Psoas muscle (tissue), 7 donors: ENCODE measurements at regions not wholly inside any gene's neighbourhood (a gene's known extent, or its start where the extent isn't known, plus 50 kb on each side); places are given as distances from the start of the nearest gene placed in this dataset.

Experiments
- ATAC-seq, 4 donors: fragments of 200-7000 bp; cut with Tn5 transposase; one replicate each; pipeline ENCODE4 v1.9.1; 2020; ENCODE audit warnings: moderate library complexity in 3 of 4, mild to moderate bottlenecking in 2 of 4
- DNase-seq, 2 donors: peaks; one replicate each; pipeline ENCODE4 v3.0.0-alpha.2; 2020
- H3K27ac ChIP-seq: fragments of 200-600 bp; one replicate; pipeline ENCODE4 v1.8.0; 2022
- H3K27me3 ChIP-seq, 3 donors: fragments of 200-600 bp in 1 of 3; one replicate each; pipeline versions ENCODE4 v1.6.1 to v1.8.0; 2013 to 2022; ENCODE audit warnings: low read length in 2 of 3, mild to moderate bottlenecking in 2 of 3, moderate library complexity in 1 of 3; ENCODE audit not compliant: insufficient read depth in 3 of 3
- H3K36me3 ChIP-seq, 2 donors: fragments of 200-600 bp in 1 of 2; one replicate each; pipeline versions ENCODE4 v1.6.1 to v1.8.0; 2013 to 2022; ENCODE audit warnings: low read depth in 1 of 2, mild to moderate bottlenecking in 1 of 2, moderate library complexity in 1 of 2; ENCODE audit not compliant: insufficient read depth in 1 of 2
- H3K4me1 ChIP-seq: fragments of 200-600 bp; one replicate; pipeline ENCODE4 v1.8.0; 2022
- H3K4me3 ChIP-seq: fragments of 200-600 bp; one replicate; pipeline ENCODE4 v1.8.0; 2022; ENCODE audit warnings: mild to moderate bottlenecking
- H3K9me3 ChIP-seq: fragments of 200-600 bp; one replicate; pipeline ENCODE4 v1.8.0; 2022
- WGBS, 3 donors: extraction: QIAGEN DNeasy Blood & Tissue Kit; methylation state at CpG; one replicate each; pipeline versions ENCODE4 v1.1.6 to v1.1.7; 2013; 5-methylcytosine and 5-hydroxymethylcytosine counted together
- intact Hi-C, 2 donors: fragments of 100-400 bp; cut with DNase I; formaldehyde crosslinking; loops; one replicate each; pipeline versions ENCODE4 v1.11.0 to v1.14.2; 2022
- TF ChIP-seq, protein P1 (sequence below): fragments of 200-600 bp; IDR thresholded peaks from one replicate; pipeline ENCODE4 v1.8.0; 2022; ENCODE audit warnings: antibody characterized with exemption
- donor health status: healthy with polysubstance abuse.
- donor health status: DM: no; HTN: no; CAD: no; lungs with moderate emphysema.
- donor health status: Bipolar disorder and iron deficiency.
- donor health status: healthy.
- donor health status: DM: yes; HTN: yes; CAD: no.
- donor health status: DM: no; HTN: no; CAD: no.
- donor health status: DM: yes; HTN: yes; CAD: no.

DNA sequence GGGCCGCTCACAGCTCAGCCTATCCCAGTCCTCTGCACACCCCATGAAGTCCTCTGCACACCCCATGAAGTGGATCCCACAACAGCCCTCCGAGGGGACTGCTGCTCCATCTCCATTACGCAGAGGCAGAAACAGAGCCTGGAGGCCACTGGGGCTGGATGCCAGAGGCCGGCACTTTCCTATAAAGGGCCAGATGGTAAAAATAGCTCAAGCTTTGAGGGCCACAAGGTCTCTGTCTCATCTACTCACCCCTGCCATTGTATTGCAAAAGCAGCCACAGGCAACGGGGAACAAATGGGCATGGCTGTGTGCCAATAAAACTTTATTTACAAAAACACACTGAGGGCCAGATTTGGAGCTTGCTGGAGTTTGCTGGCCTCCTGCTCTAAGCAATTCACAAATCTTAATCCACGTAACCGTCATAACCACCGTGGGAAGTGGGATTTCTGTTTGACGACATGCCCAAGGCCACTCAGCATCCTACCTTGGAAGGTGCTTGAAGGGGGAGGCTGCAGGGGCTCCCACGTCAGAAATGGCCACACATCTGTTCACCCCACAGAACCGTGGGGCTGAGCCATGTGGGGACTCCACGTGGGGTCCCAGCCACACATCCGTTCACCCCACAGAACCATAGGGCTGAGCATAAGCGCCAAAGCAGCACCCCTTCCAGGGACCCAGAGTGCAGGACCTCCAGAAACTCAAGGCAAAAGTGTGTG is 92.0 kb downstream of the NCOR2 start:
- intact Hi-C loops, result no loop called here
- WGBS, 3 donors, result 60 to 73% (median 64%) methylated on average over 14 of the region's 14 CpGs
- Histone ChIP-seq H3K36me3 (peaks cover 0 to 56% of the 10 kb centered on the region in 2 donors), H3K4me1 (peaks cover 25% of the 10 kb centered on the region), H3K4me3 (no peak overlapping the region), H3K9me3 (no peaks in the 10 kb centered on the region), H3K27me3 (no peaks in the 10 kb centered on the region), H3K27ac (peak overlapping the region; percentile 46)
- DNase-seq (peak in 1 of 2 donors; percentile 59), ATAC-seq (peak; percentile 43 to 72 (median 63))
- TF ChIP-seq, protein P1, sequence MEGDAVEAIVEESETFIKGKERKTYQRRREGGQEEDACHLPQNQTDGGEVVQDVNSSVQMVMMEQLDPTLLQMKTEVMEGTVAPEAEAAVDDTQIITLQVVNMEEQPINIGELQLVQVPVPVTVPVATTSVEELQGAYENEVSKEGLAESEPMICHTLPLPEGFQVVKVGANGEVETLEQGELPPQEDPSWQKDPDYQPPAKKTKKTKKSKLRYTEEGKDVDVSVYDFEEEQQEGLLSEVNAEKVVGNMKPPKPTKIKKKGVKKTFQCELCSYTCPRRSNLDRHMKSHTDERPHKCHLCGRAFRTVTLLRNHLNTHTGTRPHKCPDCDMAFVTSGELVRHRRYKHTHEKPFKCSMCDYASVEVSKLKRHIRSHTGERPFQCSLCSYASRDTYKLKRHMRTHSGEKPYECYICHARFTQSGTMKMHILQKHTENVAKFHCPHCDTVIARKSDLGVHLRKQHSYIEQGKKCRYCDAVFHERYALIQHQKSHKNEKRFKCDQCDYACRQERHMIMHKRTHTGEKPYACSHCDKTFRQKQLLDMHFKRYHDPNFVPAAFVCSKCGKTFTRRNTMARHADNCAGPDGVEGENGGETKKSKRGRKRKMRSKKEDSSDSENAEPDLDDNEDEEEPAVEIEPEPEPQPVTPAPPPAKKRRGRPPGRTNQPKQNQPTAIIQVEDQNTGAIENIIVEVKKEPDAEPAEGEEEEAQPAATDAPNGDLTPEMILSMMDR, result no peak

DNA sequence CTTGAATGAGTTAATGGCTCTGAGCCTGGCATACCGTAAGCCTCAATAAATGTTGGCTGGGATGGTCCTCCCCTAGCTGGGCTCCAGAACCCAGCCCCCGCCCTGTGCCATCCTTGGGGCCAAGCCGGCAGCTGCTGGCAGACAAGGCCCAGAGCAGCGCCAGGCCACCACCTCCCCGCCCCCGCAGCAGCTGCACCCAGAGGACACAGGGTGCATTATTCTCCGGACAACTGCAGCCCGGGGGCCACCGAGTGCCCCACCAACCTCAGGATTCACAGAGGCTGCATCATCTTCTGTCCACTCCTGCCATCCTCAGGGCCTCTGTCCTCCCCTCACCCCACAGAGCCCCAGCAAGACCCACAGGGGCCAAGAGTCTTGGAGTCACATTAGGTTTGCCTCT is 92.7 kb downstream of the NCOR2 start:
- Histone ChIP-seq H3K9me3 (no peaks in the 10 kb centered on the region), H3K27me3 (no peaks in the 10 kb centered on the region), H3K36me3 (peaks cover 0 to 60% of the 10 kb centered on the region in 2 donors), H3K4me1 (peaks cover 18% of the 10 kb centered on the region), H3K4me3 (no peak overlapping the region), H3K27ac (peak overlapping the region; percentile 46)
- DNase-seq, result peak; percentile 65 to 87
- TF ChIP-seq, protein P1, result no peak
- intact Hi-C loops, result no loop called here
- WGBS, 3 donors, result 20 to 47% (median 23%) methylated on average over 9 of the region's 9 CpGs
- ATAC-seq, result peak; percentile 92 to 94 (median 92)

DNA sequence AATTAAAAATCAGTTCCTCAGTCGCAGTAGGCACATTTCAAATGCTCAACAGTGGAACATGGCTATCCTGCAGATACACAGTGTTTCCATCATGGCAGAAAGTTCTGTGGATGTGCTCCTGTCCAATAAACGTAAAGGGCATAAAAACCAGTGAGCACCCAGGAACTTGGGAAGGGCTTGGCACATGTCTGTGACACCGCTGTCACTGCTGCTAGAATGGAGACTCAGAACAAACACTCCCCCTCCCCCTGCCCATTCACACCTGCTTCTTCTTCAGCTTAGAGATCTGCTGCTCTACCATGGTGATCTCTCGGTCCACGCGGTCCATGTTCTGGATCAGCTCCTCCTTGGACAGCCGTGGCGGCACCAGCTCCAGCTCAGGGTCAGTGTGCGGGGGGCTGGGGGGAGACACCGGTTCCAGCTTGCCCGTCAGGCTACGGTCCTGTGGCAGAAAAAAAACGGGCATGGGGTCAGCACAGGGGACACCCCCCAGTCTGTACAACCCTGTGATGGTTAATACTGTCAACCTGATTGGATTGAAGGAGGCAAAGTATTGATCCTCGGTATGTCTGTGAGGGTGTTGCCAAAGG is 94.6 kb downstream of the NCOR2 start:
- H3K4me3 ChIP-seq, result no peak overlapping the region
- H3K36me3 ChIP-seq, result peaks cover 0 to 50% of the 10 kb centered on the region in 2 donors
- TF ChIP-seq, protein P1, result no peak
- WGBS, 3 donors, result 94 to 99% (median 97%) methylated on average over 14 of the region's 14 CpGs
- H3K27me3 ChIP-seq, result no peaks in the 10 kb centered on the region
- no peak for DNase-seq
- H3K9me3 ChIP-seq, result peaks cover 5% of the 10 kb centered on the region
- intact Hi-C loops, result no loop called here
- H3K27ac ChIP-seq, result no peak overlapping the region
- ATAC-seq, result no peak
- H3K4me1 ChIP-seq, result peaks cover 16% of the 10 kb centered on the region

DNA sequence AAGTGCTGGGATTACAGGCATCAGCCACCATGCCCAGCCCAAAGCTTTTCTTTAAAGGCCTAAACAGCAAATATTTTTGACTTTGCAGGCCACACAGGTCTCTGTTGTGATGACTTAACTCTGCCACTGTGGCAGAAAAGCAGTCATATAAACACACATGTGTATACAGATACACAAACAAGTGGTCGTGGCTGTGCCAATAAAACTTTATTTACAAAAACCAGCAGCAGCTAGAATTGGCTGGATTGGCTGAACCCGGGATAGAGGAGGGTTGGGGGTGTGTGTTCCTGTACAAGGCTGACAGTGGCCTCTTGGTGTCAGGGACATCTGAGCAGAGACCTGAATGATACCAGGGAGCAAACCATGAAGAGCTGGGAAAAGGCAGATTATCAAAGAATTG is 95.6 kb downstream of the NCOR2 start:
- Histone ChIP-seq H3K4me3 (no peak overlapping the region), H3K4me1 (peaks cover 16% of the 10 kb centered on the region), H3K27ac (no peak overlapping the region), H3K27me3 (no peaks in the 10 kb centered on the region), H3K36me3 (peaks cover 0 to 42% of the 10 kb centered on the region in 2 donors), H3K9me3 (peaks cover 5% of the 10 kb centered on the region)
- intact Hi-C loops, result no loop called here
- 80 to 88% (median 83%) methylated on average over 2 of the region's 2 CpGs for WGBS, 3 donors
- TF ChIP-seq, protein P1, result no peak
- DNase-seq (no peak), ATAC-seq (no peak)
